GM12878 (cell line): ENCODE measurements at regions not wholly inside any gene's neighbourhood (a gene's known extent, or its start where the extent isn't known, plus 50 kb on each side); places are given as distances from the start of the nearest gene placed in this dataset.

ENCODE experiments used
- ATF7 ChIP-seq: fragments of 450-650 bp; IDR thresholded peaks from 2 replicates; pipeline ENCODE4 v1.6.1; 2016; ENCODE audit warnings: low read depth, mild to moderate bottlenecking
- HDAC2 ChIP-seq: fragments of 200-600 bp; sonication (generic); IDR thresholded peaks from 2 replicates; pipeline ENCODE4 v1.6.1; 2017
- POLR2A ChIP-seq: IDR thresholded peaks from 2 replicates; pipeline ENCODE4 v1.6.1; 2011; ENCODE audit warnings: low read depth, mild to moderate bottlenecking, low read length
- SREBF1 ChIP-seq: IDR thresholded peaks from 2 replicates; pipeline ENCODE4 v1.6.1; 2012; ENCODE audit warnings: mild to moderate bottlenecking, low read length
- TF ChIP-seq, protein P1 (sequence below): fragments of 450-650 bp; IDR thresholded peaks from 2 replicates; pipeline ENCODE4 v1.6.1; 2018; ENCODE audit warnings: borderline replicate concordance, mild to moderate bottlenecking; ENCODE audit not compliant: partially characterized antibody
- TF ChIP-seq, protein P2 (sequence below): IDR thresholded peaks from 2 replicates; pipeline ENCODE4 v1.6.1; 2012; ENCODE audit warnings: low read depth, low read length, improper control_type of control experiment

DNA sequence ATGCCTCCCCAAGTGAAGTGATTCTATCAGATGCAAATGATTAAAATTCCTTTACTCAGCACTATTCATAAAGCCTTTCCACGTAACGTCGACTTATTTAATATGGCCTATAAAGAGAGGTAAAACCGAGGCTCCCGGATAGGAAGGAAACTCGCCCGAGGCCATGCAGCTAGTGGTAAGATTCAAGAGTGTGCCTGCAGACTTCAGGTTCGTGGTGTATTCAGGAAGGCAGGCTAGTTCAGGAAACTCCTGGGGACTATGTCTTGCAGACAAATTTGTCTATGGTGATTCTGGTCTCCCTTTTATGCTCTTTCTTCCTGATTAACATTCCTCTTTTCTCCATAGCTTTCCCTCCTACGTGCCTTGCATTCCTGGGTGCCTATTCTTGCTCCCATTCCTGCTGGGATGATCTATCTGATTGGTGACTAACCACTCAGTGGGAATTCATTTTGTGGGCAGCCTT lies 150.7 kb downstream of the SST start:
- no peak for TF ChIP-seq HDAC2
- no peak for TF ChIP-seq SREBF1
- TF ChIP-seq, protein P1, sequence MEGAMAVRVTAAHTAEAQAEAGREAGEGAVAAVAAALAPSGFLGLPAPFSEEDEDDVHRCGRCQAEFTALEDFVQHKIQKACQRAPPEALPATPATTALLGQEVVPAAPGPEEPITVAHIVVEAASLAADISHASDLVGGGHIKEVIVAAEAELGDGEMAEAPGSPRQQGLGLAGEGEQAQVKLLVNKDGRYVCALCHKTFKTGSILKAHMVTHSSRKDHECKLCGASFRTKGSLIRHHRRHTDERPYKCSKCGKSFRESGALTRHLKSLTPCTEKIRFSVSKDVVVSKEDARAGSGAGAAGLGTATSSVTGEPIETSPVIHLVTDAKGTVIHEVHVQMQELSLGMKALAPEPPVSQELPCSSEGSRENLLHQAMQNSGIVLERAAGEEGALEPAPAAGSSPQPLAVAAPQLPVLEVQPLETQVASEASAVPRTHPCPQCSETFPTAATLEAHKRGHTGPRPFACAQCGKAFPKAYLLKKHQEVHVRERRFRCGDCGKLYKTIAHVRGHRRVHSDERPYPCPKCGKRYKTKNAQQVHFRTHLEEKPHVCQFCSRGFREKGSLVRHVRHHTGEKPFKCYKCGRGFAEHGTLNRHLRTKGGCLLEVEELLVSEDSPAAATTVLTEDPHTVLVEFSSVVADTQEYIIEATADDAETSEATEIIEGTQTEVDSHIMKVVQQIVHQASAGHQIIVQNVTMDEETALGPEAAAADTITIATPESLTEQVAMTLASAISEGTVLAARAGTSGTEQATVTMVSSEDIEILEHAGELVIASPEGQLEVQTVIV, result no peak
- no peak for TF ChIP-seq POLR2A
- TF ChIP-seq ATF7, result no peak
- TF ChIP-seq, protein P2, sequence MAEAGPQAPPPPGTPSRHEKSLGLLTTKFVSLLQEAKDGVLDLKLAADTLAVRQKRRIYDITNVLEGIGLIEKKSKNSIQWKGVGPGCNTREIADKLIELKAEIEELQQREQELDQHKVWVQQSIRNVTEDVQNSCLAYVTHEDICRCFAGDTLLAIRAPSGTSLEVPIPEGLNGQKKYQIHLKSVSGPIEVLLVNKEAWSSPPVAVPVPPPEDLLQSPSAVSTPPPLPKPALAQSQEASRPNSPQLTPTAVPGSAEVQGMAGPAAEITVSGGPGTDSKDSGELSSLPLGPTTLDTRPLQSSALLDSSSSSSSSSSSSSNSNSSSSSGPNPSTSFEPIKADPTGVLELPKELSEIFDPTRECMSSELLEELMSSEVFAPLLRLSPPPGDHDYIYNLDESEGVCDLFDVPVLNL, result no peak
